ENCODE measurements at regions not wholly inside any gene's neighbourhood (a gene's known extent, or its start where the extent isn't known, plus 50 kb on each side); places are given as distances from the start of the nearest gene placed in this dataset.

- no peak for DNase-seq (ENCODE audit: low spot score)
These were observed 731.5 kb upstream of the FZD8 start for GRCh38 chr10:36373424-36374096.

- no peak for DNase-seq (ENCODE audit: low spot score)
These were observed 725.3 kb upstream of the FZD8 start for GRCh38 chr10:36367362-36367761.

- no peak for DNase-seq (ENCODE audit: low spot score)
These were observed 724.7 kb upstream of the FZD8 start for GRCh38 chr10:36366843-36367242.

GRCh38 chr10:36366065-36366464 is 724.0 kb upstream of the FZD8 start:
- no peak for DNase-seq (ENCODE audit: low spot score)

GRCh38 chr10:36362257-36362656 is 720.2 kb upstream of the FZD8 start:
- no peak for DNase-seq (ENCODE audit: low spot score)

GRCh38 chr10:36358736-36359135 is 716.6 kb upstream of the FZD8 start:
- no peak for DNase-seq (ENCODE audit: low spot score)

GRCh38 chr10:36354633-36355032 is 712.5 kb upstream of the FZD8 start:
- no peak for DNase-seq (ENCODE audit: low spot score)

GRCh38 chr10:36351159-36351558 is 709.1 kb upstream of the FZD8 start:
- no peak for DNase-seq (ENCODE audit: low spot score)

- DNase-seq (ENCODE audit: low spot score): peak; percentile 2
These were observed 707.5 kb upstream of the FZD8 start for GRCh38 chr10:36349445-36350078.

- DNase-seq (ENCODE audit: low spot score): no peak
These were observed 703.7 kb upstream of the FZD8 start for GRCh38 chr10:36345807-36346206.

GRCh38 chr10:36345175-36345533 is 703.1 kb upstream of the FZD8 start:
- DNase-seq (ENCODE audit: low spot score): no peak

GRCh38 chr10:36344240-36345174 is 702.4 kb upstream of the FZD8 start:
- DNase-seq (ENCODE audit: low spot score): peak; percentile 38

GRCh38 chr10:36342781-36343180 is 700.7 kb upstream of the FZD8 start:
- DNase-seq (ENCODE audit: low spot score): no peak

- no peak for DNase-seq (ENCODE audit: low spot score)
These were observed 699.4 kb upstream of the FZD8 start for GRCh38 chr10:36341471-36341870.

- no peak for DNase-seq (ENCODE audit: low spot score)
These were observed 694.2 kb upstream of the FZD8 start for GRCh38 chr10:36336315-36336714.

GRCh38 chr10:36333446-36333845 is 691.4 kb upstream of the FZD8 start:
- DNase-seq (ENCODE audit: low spot score): no peak

- DNase-seq (ENCODE audit: low spot score): no peak
These were observed 690.8 kb upstream of the FZD8 start for GRCh38 chr10:36332926-36333325.

GRCh38 chr10:36331121-36331520 is 689.0 kb upstream of the FZD8 start:
- DNase-seq (ENCODE audit: low spot score): no peak

GRCh38 chr10:36325815-36326214 is 683.7 kb upstream of the FZD8 start:
- no peak for DNase-seq (ENCODE audit: low spot score)

- DNase-seq (ENCODE audit: low spot score): no peak
These were observed 682.7 kb upstream of the FZD8 start for GRCh38 chr10:36324831-36325230.

- DNase-seq (ENCODE audit: low spot score): no peak
These were observed 671.0 kb upstream of the FZD8 start for GRCh38 chr10:36313142-36313541.

GRCh38 chr10:36303896-36304295 is 661.8 kb upstream of the FZD8 start:
- DNase-seq (ENCODE audit: low spot score): no peak

GRCh38 chr10:36302086-36302485 is 660.0 kb upstream of the FZD8 start:
- no peak for DNase-seq (ENCODE audit: low spot score)
